ENCODE measurements at regions not wholly inside any gene's neighbourhood (a gene's known extent, or its start where the extent isn't known, plus 50 kb on each side); places are given as distances from the start of the nearest gene placed in this dataset.

DNA sequence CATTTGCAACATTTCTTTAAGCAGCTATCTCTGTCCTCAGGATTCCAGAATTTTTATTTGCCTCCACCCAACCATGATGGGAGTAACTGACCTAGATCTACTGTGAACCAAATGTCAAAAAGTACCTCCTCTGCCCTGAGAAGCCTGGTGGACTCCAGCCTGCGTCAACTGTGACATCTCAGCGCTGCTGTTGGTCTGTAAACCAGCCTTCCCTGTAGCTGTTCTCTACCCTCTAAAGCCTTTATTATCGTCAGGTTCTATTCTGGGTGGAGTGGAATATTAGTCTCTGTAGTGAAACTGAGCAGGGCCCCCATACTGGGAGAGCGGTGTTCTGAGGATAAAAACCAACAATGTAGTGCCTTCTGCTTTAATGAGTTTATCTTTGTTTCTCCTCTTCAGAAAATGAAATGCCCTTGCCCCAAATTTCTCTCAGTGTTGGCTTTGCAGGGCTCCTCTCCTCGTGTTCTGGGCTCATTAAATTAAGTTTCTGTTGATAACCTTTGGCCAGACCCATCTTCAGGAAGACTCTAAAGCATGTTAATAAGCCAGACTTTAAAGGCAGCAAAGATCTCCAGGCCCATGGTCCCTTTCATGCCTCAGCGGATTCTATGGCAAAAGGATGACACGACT is 223.1 kb upstream of the PLXNA2 start:
- TF ChIP-seq ZNF214 (tag by site-specific recombination; IDR thresholded peaks at IDR 0.05; ENCODE audit: borderline replicate concordance): no peak
- TF ChIP-seq, protein P1, sequence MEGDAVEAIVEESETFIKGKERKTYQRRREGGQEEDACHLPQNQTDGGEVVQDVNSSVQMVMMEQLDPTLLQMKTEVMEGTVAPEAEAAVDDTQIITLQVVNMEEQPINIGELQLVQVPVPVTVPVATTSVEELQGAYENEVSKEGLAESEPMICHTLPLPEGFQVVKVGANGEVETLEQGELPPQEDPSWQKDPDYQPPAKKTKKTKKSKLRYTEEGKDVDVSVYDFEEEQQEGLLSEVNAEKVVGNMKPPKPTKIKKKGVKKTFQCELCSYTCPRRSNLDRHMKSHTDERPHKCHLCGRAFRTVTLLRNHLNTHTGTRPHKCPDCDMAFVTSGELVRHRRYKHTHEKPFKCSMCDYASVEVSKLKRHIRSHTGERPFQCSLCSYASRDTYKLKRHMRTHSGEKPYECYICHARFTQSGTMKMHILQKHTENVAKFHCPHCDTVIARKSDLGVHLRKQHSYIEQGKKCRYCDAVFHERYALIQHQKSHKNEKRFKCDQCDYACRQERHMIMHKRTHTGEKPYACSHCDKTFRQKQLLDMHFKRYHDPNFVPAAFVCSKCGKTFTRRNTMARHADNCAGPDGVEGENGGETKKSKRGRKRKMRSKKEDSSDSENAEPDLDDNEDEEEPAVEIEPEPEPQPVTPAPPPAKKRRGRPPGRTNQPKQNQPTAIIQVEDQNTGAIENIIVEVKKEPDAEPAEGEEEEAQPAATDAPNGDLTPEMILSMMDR (tag by site-specific recombination; IDR thresholded peaks at IDR 0.05): no peak
- TF ChIP-seq GLI2 (tag by site-specific recombination; IDR thresholded peaks at IDR 0.05; ENCODE audit: borderline replicate concordance, low read depth): no peak
- no peak for TF ChIP-seq ZNF175 (tag by site-specific recombination; IDR thresholded peaks at IDR 0.05)
- TF ChIP-seq ZNF23 (tag by site-specific recombination; IDR thresholded peaks at IDR 0.05; ENCODE audit: borderline replicate concordance): no peak
- TF ChIP-seq ZNF707 (tag by site-specific recombination; IDR thresholded peaks at IDR 0.05): no peak
- TF ChIP-seq ZFP41 (tag by site-specific recombination; IDR thresholded peaks at IDR 0.05; ENCODE audit: borderline replicate concordance): no peak
